ENCODE measurements at regions not wholly inside any gene's neighbourhood (a gene's known extent, or its start where the extent isn't known, plus 50 kb on each side); places are given as distances from the start of the nearest gene placed in this dataset.

GRCh38 chr12:60078026-60078425, 482.2 kb downstream of the SLC16A7 start:
- H3K27me3 ChIP-seq, result no peaks in the 10 kb centered on the region
- ATAC-seq (ENCODE audit: low FRiP score in 2 of 2) (no peak), DNase-seq (no peak)
- H3K4me3 ChIP-seq, result no peak overlapping the region
- H3K36me3 ChIP-seq, result no peaks in the 10 kb centered on the region
- no peaks in the 10 kb centered on the region for H3K9me3 ChIP-seq
- WGBS, 2 donors, result 55 to 71% methylated on average over 3 of the region's 3 CpGs
- H3K4me1 ChIP-seq, result no peaks in the 10 kb centered on the region
- TF ChIP-seq POLR2AphosphoS5 (IDR thresholded peaks at IDR 0.05) (no peak), CTCF (IDR thresholded peaks at IDR 0.05) (no peak), EP300 (IDR thresholded peaks at IDR 0.05) (no peak), POLR2A (IDR thresholded peaks at IDR 0.05) (no peak)
- no peak overlapping the region for H3K27ac ChIP-seq

- Histone ChIP-seq H3K9me3 (peaks cover 0 to 3% (median 0%) of the 10 kb centered on the region in 4 donors), H3K27me3 (no peaks in the 10 kb centered on the region), H3K36me3 (no peaks in the 10 kb centered on the region), H3K4me1 (no peaks in the 10 kb centered on the region), H3K27ac (no peak overlapping the region), H3K4me3 (no peak overlapping the region)
- no peak for DNase-seq
- no peak for ATAC-seq (ENCODE audit: low FRiP score in 2 of 2)
- TF ChIP-seq POLR2A (IDR thresholded peaks at IDR 0.05) (no peak), EP300 (IDR thresholded peaks at IDR 0.05) (no peak), POLR2AphosphoS5 (IDR thresholded peaks at IDR 0.05) (no peak), CTCF (IDR thresholded peaks at IDR 0.05) (no peak)
These were observed 497.6 kb downstream of the SLC16A7 start for GRCh38 chr12:60093428-60093827.

- TF ChIP-seq POLR2AphosphoS5 (IDR thresholded peaks at IDR 0.05) (no peak), EP300 (IDR thresholded peaks at IDR 0.05) (no peak), CTCF (IDR thresholded peaks at IDR 0.05) (no peak), POLR2A (IDR thresholded peaks at IDR 0.05) (no peak)
- H3K27me3 ChIP-seq, result no peaks in the 10 kb centered on the region
- H3K4me3 ChIP-seq, result no peak overlapping the region
- H3K36me3 ChIP-seq, result no peaks in the 10 kb centered on the region
- H3K4me1 ChIP-seq, result no peaks in the 10 kb centered on the region
- H3K9me3 ChIP-seq, result peaks cover 0 to 3% (median 0%) of the 10 kb centered on the region in 4 donors
- ATAC-seq (ENCODE audit: low FRiP score in 2 of 2) (no peak), DNase-seq (no peak)
- H3K27ac ChIP-seq, result no peak overlapping the region
- WGBS, 2 donors, result 63 to 71% methylated on average over 1 of the region's 1 CpG
These were observed 498.6 kb downstream of the SLC16A7 start for GRCh38 chr12:60094436-60094835.

- DNase-seq (no peak), ATAC-seq (ENCODE audit: low FRiP score in 2 of 2) (no peak)
- H3K36me3 ChIP-seq, result no peaks in the 10 kb centered on the region
- no peaks in the 10 kb centered on the region for H3K27me3 ChIP-seq
- H3K4me3 ChIP-seq, result no peak overlapping the region
- H3K9me3 ChIP-seq, result peaks cover 0 to 3% (median 0%) of the 10 kb centered on the region in 4 donors
- 83 to 89% methylated on average over 4 of the region's 4 CpGs for WGBS, 2 donors
- H3K27ac ChIP-seq, result no peak overlapping the region
- no peaks in the 10 kb centered on the region for H3K4me1 ChIP-seq
- TF ChIP-seq EP300 (IDR thresholded peaks at IDR 0.05) (no peak), POLR2AphosphoS5 (IDR thresholded peaks at IDR 0.05) (no peak), POLR2A (IDR thresholded peaks at IDR 0.05) (no peak), CTCF (IDR thresholded peaks at IDR 0.05) (no peak)
These were observed 500.9 kb downstream of the SLC16A7 start for GRCh38 chr12:60096727-60097126.

- no peak overlapping the region for H3K27ac ChIP-seq
- no peaks in the 10 kb centered on the region for H3K4me1 ChIP-seq
- ATAC-seq (ENCODE audit: low FRiP score in 2 of 2) (no peak), DNase-seq (no peak)
- H3K9me3 ChIP-seq, result peaks cover 0 to 3% (median 0%) of the 10 kb centered on the region in 4 donors
- 90% methylated on average over 1 of the region's 1 CpG for WGBS, 2 donors
- H3K4me3 ChIP-seq, result no peak overlapping the region
- no peaks in the 10 kb centered on the region for H3K27me3 ChIP-seq
- TF ChIP-seq POLR2AphosphoS5 (IDR thresholded peaks at IDR 0.05) (no peak), CTCF (IDR thresholded peaks at IDR 0.05) (no peak), EP300 (IDR thresholded peaks at IDR 0.05) (no peak)
- H3K36me3 ChIP-seq, result no peaks in the 10 kb centered on the region
These were observed 504.3 kb downstream of the SLC16A7 start for GRCh38 chr12:60100160-60100559.
